Jurkat, Clone E6-1 (cell line): ENCODE measurements at regions not wholly inside any gene's neighbourhood (a gene's known extent, or its start where the extent isn't known, plus 50 kb on each side); places are given as distances from the start of the nearest gene placed in this dataset.

Experiments used
- DNase-seq: peaks from one replicate; pipeline ENCODE4 v3.0.0-alpha.2; 2011; ENCODE audit warnings: low read depth, low spot score
- H3K4me3 ChIP-seq: 2 replicates; pipeline ENCODE4 v1.5.1; 2011; ENCODE audit warnings: mild to moderate bottlenecking, low read length, control low read depth, moderate library complexity

- DNase-seq = peak; percentile 1
- no peak overlapping the region for H3K4me3 ChIP-seq
Measured at GRCh38 chr5:100479079-100479688, 56.0 kb upstream of the FAM174A start.

- DNase-seq = no peak
- no peak overlapping the region for H3K4me3 ChIP-seq
Measured at GRCh38 chr5:100472091-100472490, 63.1 kb upstream of the FAM174A start.

- DNase-seq = no peak
- H3K4me3 ChIP-seq = no peak overlapping the region
Measured at GRCh38 chr5:100469767-100470166, 65.4 kb upstream of the FAM174A start.

GRCh38 chr5:100464418-100464817, 70.8 kb upstream of the FAM174A start:
- no peak overlapping the region for H3K4me3 ChIP-seq
- no peak for DNase-seq

- no peak overlapping the region for H3K4me3 ChIP-seq
Measured at GRCh38 chr5:100456615-100457014, 78.6 kb upstream of the FAM174A start.

GRCh38 chr5:100452126-100452525, 83.0 kb upstream of the FAM174A start:
- DNase-seq = no peak

More at GRCh38 chr5:100456615-100457014, 78.6 kb upstream of the FAM174A start:
- no peak for DNase-seq

GRCh38 chr5:100448111-100448528, 87.1 kb upstream of the FAM174A start:
- H3K4me3 ChIP-seq = no peak overlapping the region

More at GRCh38 chr5:100452126-100452525, 83.0 kb upstream of the FAM174A start:
- H3K4me3 ChIP-seq = no peak overlapping the region

GRCh38 chr5:100446879-100447430, 88.2 kb upstream of the FAM174A start:
- no peak overlapping the region for H3K4me3 ChIP-seq
- DNase-seq = no peak

More at GRCh38 chr5:100448111-100448528, 87.1 kb upstream of the FAM174A start:
- no peak for DNase-seq

GRCh38 chr5:100444961-100445360, 90.2 kb upstream of the FAM174A start:
- no peak overlapping the region for H3K4me3 ChIP-seq
- DNase-seq = no peak

- no peak for DNase-seq
- H3K4me3 ChIP-seq = no peak overlapping the region
Measured at GRCh38 chr5:100434815-100435214, 100.4 kb upstream of the FAM174A start.

- DNase-seq = no peak
- no peak overlapping the region for H3K4me3 ChIP-seq
Measured at GRCh38 chr5:100432741-100433140, 102.4 kb upstream of the FAM174A start.

- H3K4me3 ChIP-seq = no peak overlapping the region
- peak; percentile 24 for DNase-seq
Measured at GRCh38 chr5:100430268-100431195, 104.6 kb upstream of the FAM174A start.

- no peak overlapping the region for H3K4me3 ChIP-seq
- no peak for DNase-seq
Measured at GRCh38 chr5:100424787-100425186, 110.4 kb upstream of the FAM174A start.

- no peak for DNase-seq
- H3K4me3 ChIP-seq = no peak overlapping the region
Measured at GRCh38 chr5:100424017-100424416, 111.2 kb upstream of the FAM174A start.

GRCh38 chr5:100423330-100423729, 111.8 kb upstream of the FAM174A start:
- DNase-seq = no peak

GRCh38 chr5:100421360-100421759, 113.8 kb upstream of the FAM174A start:
- DNase-seq = no peak
- no peak overlapping the region for H3K4me3 ChIP-seq

More at GRCh38 chr5:100423330-100423729, 111.8 kb upstream of the FAM174A start:
- H3K4me3 ChIP-seq = no peak overlapping the region

GRCh38 chr5:100418231-100418630, 116.9 kb upstream of the FAM174A start:
- DNase-seq = no peak
- H3K4me3 ChIP-seq = no peak overlapping the region

GRCh38 chr5:100409660-100410151, 125.5 kb upstream of the FAM174A start:
- H3K4me3 ChIP-seq = no peak overlapping the region
- no peak for DNase-seq

- no peak for DNase-seq
- no peak overlapping the region for H3K4me3 ChIP-seq
Measured at GRCh38 chr5:100407053-100407452, 128.1 kb upstream of the FAM174A start.

GRCh38 chr5:100406640-100407039, 128.5 kb upstream of the FAM174A start:
- no peak for DNase-seq
- H3K4me3 ChIP-seq = no peak overlapping the region
